Glomerular endothelial cell (primary cell): ENCODE measurements at regions not wholly inside any gene's neighbourhood (a gene's known extent, or its start where the extent isn't known, plus 50 kb on each side); places are given as distances from the start of the nearest gene placed in this dataset.

Experiments
- DNase-seq: peaks from one replicate; pipeline ENCODE4 v3.0.0-alpha.2; 2011; ENCODE audit warnings: low read depth, low spot score; ENCODE audit errors: extremely low read depth

GRCh38 chr12:88251798-88252197 is 109.7 kb downstream of the TMTC3 start:
- DNase-seq = no peak

- no peak for DNase-seq
Observed at GRCh38 chr12:88253371-88253978, 111.4 kb downstream of the TMTC3 start.

GRCh38 chr12:88255224-88255623 is 113.1 kb downstream of the TMTC3 start:
- DNase-seq = no peak

GRCh38 chr12:88255847-88256246 is 113.7 kb downstream of the TMTC3 start:
- DNase-seq = no peak

GRCh38 chr12:88258396-88258795 is 116.3 kb downstream of the TMTC3 start:
- no peak for DNase-seq

GRCh38 chr12:88266806-88267360 is 124.8 kb downstream of the TMTC3 start:
- DNase-seq = no peak

- DNase-seq = no peak
Observed at GRCh38 chr12:88267630-88268029, 125.5 kb downstream of the TMTC3 start.

GRCh38 chr12:88272456-88272855 is 130.3 kb downstream of the TMTC3 start:
- DNase-seq = no peak

- DNase-seq = no peak
Observed at GRCh38 chr12:88273450-88273849, 131.3 kb downstream of the TMTC3 start.

- DNase-seq = no peak
Observed at GRCh38 chr12:88273875-88274274, 131.8 kb downstream of the TMTC3 start.

GRCh38 chr12:88291498-88292131 is 149.5 kb downstream of the TMTC3 start:
- DNase-seq = no peak

GRCh38 chr12:88298014-88298682 is 156.0 kb downstream of the TMTC3 start:
- no peak for DNase-seq

GRCh38 chr12:88298761-88299242 is 156.7 kb downstream of the TMTC3 start:
- DNase-seq = no peak

GRCh38 chr12:88299567-88300101 is 157.5 kb downstream of the TMTC3 start:
- peak; percentile 84 for DNase-seq

GRCh38 chr12:88300931-88301330 is 158.8 kb downstream of the TMTC3 start:
- no peak for DNase-seq

GRCh38 chr12:88303335-88303734 is 161.2 kb downstream of the TMTC3 start:
- no peak for DNase-seq

- DNase-seq = no peak
Observed at GRCh38 chr12:88305254-88305890, 163.3 kb downstream of the TMTC3 start.

GRCh38 chr12:88306471-88307069 is 164.5 kb downstream of the TMTC3 start:
- no peak for DNase-seq

GRCh38 chr12:88307961-88308360 is 165.9 kb downstream of the TMTC3 start:
- no peak for DNase-seq

GRCh38 chr12:88308825-88309224 is 166.7 kb downstream of the TMTC3 start:
- DNase-seq = no peak

GRCh38 chr12:88309546-88309945 is 167.4 kb downstream of the TMTC3 start:
- no peak for DNase-seq
